HEK293 (cell line): ENCODE measurements at regions not wholly inside any gene's neighbourhood (a gene's known extent, or its start where the extent isn't known, plus 50 kb on each side); places are given as distances from the start of the nearest gene placed in this dataset.

Experiments
- CTCF ChIA-PET: fragments of 350-600 bp; formaldehyde crosslinking; extraction: SDS; loops from one replicate; lab custom pipeline; 2021; ENCODE audit warnings: antibody characterized with exemption; lab: Yijun Ruan, JAX
- POLR2A ChIA-PET: fragments of 300-600 bp; formaldehyde crosslinking; extraction: SDS; loops from one replicate; lab custom pipeline; 2020; ENCODE audit warnings: antibody characterized with exemption, inconsistent platforms; lab: Yijun Ruan, JAX
- H3K27ac ChIP-seq: fragments of 200-500 bp; sonication (Bioruptor generic); 2 replicates; pipeline ENCODE4 v1.5.1; 2014; ENCODE audit warnings: low read depth, low read length, control low read depth, inconsistent platforms; ENCODE audit errors: extremely low read depth
- H3K36me3 ChIP-seq, 2 experiments: fragments of 200-500 bp in 1 of 2; sonication (Bioruptor generic) in 1 of 2; 1 replicate in 1 of 2; 2 replicates in 1 of 2; pipeline ENCODE4 v1.5.1; 2014 to 2017; ENCODE audit warnings: inconsistent platforms in 2 of 2, low read length in 2 of 2; ENCODE audit not compliant: control insufficient read depth in 2 of 2, insufficient read depth in 1 of 2
- H3K4me1 ChIP-seq: fragments of 200-500 bp; sonication (Bioruptor generic); 2 replicates; pipeline ENCODE4 v1.5.1; 2014; ENCODE audit warnings: mild to moderate bottlenecking, low read length, inconsistent platforms; ENCODE audit not compliant: control insufficient read depth, insufficient read depth
- H3K4me3 ChIP-seq: 2 replicates; pipeline ENCODE4 v1.5.1; 2011; ENCODE audit warnings: low read depth, mild to moderate bottlenecking, control low read depth, low read length, moderate library complexity
- H3K9me3 ChIP-seq: fragments of 200-500 bp; sonication (Bioruptor generic); 2 replicates; pipeline ENCODE4 v1.5.1; 2014; ENCODE audit warnings: low read depth, low read length, inconsistent platforms; ENCODE audit not compliant: control insufficient read depth, insufficient read depth
- GLI4 ChIP-seq: fragments of 450-650 bp; formaldehyde crosslinking; IDR thresholded peaks from 2 replicates; pipeline ENCODE4 v1.5.1; 2016; ENCODE audit warnings: missing biosample characterization, missing genetic modification characterization
- HOXD13 ChIP-seq: sonication (generic); formaldehyde crosslinking; IDR thresholded peaks from 2 replicates; pipeline ENCODE4 v1.8.0; 2022; ENCODE audit warnings: missing genetic modification reagents, borderline replicate concordance
- MYNN ChIP-seq: fragments of 450-650 bp; formaldehyde crosslinking; IDR thresholded peaks from 2 replicates; pipeline ENCODE4 v1.5.1; 2016; ENCODE audit warnings: missing biosample characterization, missing genetic modification characterization, borderline replicate concordance
- ZBTB1 ChIP-seq: fragments of 450-650 bp; formaldehyde crosslinking; IDR thresholded peaks from 2 replicates; pipeline ENCODE4 v1.5.1; 2016; ENCODE audit warnings: missing biosample characterization, missing genetic modification characterization
- ZBTB17 ChIP-seq: fragments of 450-650 bp; formaldehyde crosslinking; IDR thresholded peaks from 2 replicates; pipeline ENCODE4 v1.5.1; 2016; ENCODE audit warnings: missing biosample characterization, missing genetic modification characterization
- ZBTB7A ChIP-seq: fragments of 450-650 bp; formaldehyde crosslinking; IDR thresholded peaks from 2 replicates; pipeline ENCODE4 v1.5.1; 2016; ENCODE audit warnings: low read depth, missing biosample characterization, missing genetic modification characterization
- ZNF155 ChIP-seq: fragments of 450-650 bp; formaldehyde crosslinking; IDR thresholded peaks from 2 replicates; pipeline ENCODE4 v1.5.1; 2016; ENCODE audit warnings: missing biosample characterization, missing genetic modification characterization
- ZNF174 ChIP-seq: fragments of 450-650 bp; formaldehyde crosslinking; IDR thresholded peaks from 2 replicates; pipeline ENCODE4 v1.5.0; 2017; ENCODE audit warnings: missing biosample characterization, mild to moderate bottlenecking, missing genetic modification characterization
- ZNF175 ChIP-seq: fragments of 450-650 bp; formaldehyde crosslinking; IDR thresholded peaks from 2 replicates; pipeline ENCODE4 v1.5.1; 2016; ENCODE audit warnings: missing biosample characterization, missing genetic modification characterization
- ZNF24 ChIP-seq: fragments of 450-650 bp; formaldehyde crosslinking; IDR thresholded peaks from 2 replicates; pipeline ENCODE4 v1.5.1; 2016; ENCODE audit warnings: missing biosample characterization, missing genetic modification characterization
- ZNF37A ChIP-seq: fragments of 450-650 bp; IDR thresholded peaks from 2 replicates; pipeline ENCODE4 v1.5.1; 2018; ENCODE audit warnings: missing biosample characterization, missing genetic modification characterization
- ZNF404 ChIP-seq: fragments of 450-650 bp; formaldehyde crosslinking; IDR thresholded peaks from 2 replicates; pipeline ENCODE4 v1.5.1; 2017; ENCODE audit warnings: missing biosample characterization, missing genetic modification characterization
- ZNF548 ChIP-seq: fragments of 450-650 bp; formaldehyde crosslinking; IDR thresholded peaks from 2 replicates; pipeline ENCODE4 v1.5.1; 2016; ENCODE audit warnings: missing biosample characterization, missing genetic modification characterization
- ZNF596 ChIP-seq: fragments of 450-650 bp; IDR thresholded peaks from 2 replicates; pipeline ENCODE4 v1.5.0; 2018; ENCODE audit warnings: missing biosample characterization, mild to moderate bottlenecking, missing genetic modification characterization, moderate library complexity
- ZNF658 ChIP-seq: fragments of 450-650 bp; formaldehyde crosslinking; IDR thresholded peaks from 2 replicates; pipeline ENCODE4; 2016; ENCODE audit warnings: missing biosample characterization, missing genetic modification characterization
- ZNF792 ChIP-seq: fragments of 450-650 bp; formaldehyde crosslinking; IDR thresholded peaks from 2 replicates; pipeline ENCODE4 v1.5.1; 2016; ENCODE audit warnings: missing biosample characterization, missing genetic modification characterization
- ZSCAN16 ChIP-seq: fragments of 450-650 bp; formaldehyde crosslinking; IDR thresholded peaks from 2 replicates; pipeline ENCODE4 v1.5.1; 2016; ENCODE audit warnings: missing biosample characterization, missing genetic modification characterization
- TF ChIP-seq, protein P1 (sequence below): fragments of 450-650 bp; formaldehyde crosslinking; IDR thresholded peaks from 2 replicates; pipeline ENCODE4 v1.5.1; 2016; ENCODE audit warnings: missing biosample characterization, missing genetic modification characterization
- TF ChIP-seq, protein P2 (sequence below): fragments of 450-650 bp; formaldehyde crosslinking; IDR thresholded peaks from 2 replicates; pipeline ENCODE4 v1.5.1; 2016; ENCODE audit warnings: missing biosample characterization, missing genetic modification characterization
- TF ChIP-seq, protein P3 (sequence below): fragments of 450-650 bp; formaldehyde crosslinking; IDR thresholded peaks from 2 replicates; pipeline ENCODE4 v1.5.1; 2016; ENCODE audit warnings: missing biosample characterization, missing genetic modification characterization

DNA sequence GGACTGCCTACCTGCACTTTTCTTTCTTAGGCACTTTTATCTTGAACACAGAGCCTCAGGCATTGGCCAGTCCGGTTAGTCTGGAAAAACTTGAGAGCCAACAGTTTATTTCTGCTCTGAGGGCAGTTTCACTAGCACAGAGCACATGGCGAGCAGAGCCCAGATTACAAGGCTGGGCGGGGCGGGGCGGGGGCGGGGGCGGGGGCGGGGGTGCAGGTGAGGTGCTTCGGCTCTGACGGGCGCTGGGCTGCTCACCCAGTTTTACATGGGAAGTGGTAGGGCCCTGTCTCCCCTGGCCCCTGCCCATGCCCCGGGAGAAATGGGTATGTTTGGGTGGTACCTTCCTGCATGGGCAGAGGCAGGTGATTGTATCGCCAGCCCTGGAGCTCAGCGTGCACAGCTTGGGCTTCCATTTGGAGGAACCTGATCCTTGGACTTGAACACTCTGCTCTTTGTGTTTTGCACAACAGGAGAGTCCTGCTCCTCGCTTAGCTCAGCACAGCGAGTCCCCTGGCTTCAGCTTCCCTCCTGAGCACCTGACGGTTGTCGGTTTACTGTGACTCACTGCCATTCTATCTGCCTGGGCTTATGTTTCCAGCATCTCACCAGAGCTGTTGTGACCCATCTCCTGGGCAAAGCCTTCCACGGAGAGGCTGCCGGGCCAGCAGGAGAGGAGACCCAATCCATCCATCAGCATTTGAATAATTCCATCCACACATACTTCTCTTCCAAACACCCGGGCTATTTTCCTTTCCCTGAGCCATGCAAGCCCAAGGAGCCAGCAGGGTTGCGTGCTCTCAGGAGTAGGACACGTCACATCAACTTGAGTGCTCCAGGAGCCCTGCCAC is 108.5 kb downstream of the ARF6 start (continued):
- TF ChIP-seq, protein P1, sequence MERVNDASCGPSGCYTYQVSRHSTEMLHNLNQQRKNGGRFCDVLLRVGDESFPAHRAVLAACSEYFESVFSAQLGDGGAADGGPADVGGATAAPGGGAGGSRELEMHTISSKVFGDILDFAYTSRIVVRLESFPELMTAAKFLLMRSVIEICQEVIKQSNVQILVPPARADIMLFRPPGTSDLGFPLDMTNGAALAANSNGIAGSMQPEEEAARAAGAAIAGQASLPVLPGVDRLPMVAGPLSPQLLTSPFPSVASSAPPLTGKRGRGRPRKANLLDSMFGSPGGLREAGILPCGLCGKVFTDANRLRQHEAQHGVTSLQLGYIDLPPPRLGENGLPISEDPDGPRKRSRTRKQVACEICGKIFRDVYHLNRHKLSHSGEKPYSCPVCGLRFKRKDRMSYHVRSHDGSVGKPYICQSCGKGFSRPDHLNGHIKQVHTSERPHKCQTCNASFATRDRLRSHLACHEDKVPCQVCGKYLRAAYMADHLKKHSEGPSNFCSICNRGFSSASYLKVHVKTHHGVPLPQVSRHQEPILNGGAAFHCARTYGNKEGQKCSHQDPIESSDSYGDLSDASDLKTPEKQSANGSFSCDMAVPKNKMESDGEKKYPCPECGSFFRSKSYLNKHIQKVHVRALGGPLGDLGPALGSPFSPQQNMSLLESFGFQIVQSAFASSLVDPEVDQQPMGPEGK (tag by site-specific recombination): peak; percentile 20; the same call in 1 of the 2 replicates
- TF ChIP-seq, protein P2, sequence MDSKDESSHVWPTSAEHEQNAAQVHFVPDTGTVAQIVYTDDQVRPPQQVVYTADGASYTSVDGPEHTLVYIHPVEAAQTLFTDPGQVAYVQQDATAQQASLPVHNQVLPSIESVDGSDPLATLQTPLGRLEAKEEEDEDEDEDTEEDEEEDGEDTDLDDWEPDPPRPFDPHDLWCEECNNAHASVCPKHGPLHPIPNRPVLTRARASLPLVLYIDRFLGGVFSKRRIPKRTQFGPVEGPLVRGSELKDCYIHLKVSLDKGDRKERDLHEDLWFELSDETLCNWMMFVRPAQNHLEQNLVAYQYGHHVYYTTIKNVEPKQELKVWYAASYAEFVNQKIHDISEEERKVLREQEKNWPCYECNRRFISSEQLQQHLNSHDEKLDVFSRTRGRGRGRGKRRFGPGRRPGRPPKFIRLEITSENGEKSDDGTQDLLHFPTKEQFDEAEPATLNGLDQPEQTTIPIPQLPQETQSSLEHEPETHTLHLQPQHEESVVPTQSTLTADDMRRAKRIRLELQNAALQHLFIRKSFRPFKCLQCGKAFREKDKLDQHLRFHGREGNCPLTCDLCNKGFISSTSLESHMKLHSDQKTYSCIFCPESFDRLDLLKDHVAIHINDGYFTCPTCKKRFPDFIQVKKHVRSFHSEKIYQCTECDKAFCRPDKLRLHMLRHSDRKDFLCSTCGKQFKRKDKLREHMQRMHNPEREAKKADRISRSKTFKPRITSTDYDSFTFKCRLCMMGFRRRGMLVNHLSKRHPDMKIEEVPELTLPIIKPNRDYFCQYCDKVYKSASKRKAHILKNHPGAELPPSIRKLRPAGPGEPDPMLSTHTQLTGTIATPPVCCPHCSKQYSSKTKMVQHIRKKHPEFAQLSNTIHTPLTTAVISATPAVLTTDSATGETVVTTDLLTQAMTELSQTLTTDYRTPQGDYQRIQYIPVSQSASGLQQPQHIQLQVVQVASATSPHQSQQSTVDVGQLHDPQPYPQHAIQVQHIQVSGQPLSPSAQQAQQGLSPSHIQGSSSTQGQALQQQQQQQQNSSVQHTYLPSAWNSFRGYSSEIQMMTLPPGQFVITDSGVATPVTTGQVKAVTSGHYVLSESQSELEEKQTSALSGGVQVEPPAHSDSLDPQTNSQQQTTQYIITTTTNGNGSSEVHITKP: peak; percentile 94
- TF ChIP-seq ZBTB17 (tag by site-specific recombination): peak; percentile 78
- TF ChIP-seq ZNF596 (tag by site-specific recombination): no peak
- no peak for TF ChIP-seq ZNF24 (tag by site-specific recombination)
- no peak for TF ChIP-seq ZBTB1 (tag by site-specific recombination)
- TF ChIP-seq, all 188 proteins: peak for 13

DNA sequence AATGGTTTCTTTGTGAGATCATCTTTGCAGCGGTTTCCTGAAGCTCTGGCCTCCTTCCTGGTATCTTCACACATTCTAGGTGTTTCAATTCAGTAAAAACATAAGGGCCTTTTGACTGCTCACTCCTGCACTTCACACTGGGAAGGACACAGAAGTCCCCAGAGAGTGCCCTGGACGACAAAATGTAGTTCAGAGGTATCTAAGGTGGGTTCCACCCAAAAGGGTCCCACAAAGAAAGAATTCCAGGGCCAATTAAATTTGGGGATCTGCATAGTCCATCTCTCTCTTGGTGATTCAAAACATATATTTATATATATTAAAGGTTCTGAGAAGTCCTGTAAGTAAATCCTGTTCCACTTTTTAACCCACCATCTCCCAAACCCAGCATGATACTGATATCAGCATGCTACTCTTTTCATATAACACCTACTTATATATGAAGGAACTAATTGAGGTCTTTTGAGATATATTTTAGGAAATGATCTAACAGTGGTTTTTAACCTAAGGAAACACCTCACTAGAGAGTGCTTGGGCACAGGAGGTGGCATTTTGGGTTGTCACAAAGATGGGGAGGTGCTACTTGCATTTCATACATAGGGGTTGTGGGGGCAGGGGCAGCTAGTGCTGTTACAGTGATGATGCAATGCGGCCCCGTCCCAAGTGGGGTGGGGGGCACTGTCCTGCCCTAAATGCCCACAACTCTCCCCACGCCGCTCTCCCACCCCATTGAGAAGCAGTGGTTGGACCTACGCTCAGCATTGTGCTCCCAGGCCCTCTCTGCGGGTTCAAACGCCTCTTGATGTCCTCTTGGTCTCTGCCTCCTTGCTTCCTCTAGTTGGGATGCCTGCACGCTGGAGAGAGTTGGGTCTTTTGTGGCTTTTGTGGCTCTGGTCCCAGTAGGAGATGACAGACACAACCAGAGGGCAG is 109.4 kb downstream of the ARF6 start:
- Histone ChIP-seq H3K27ac (peak overlapping the region; percentile 44; the same call in 1 of the 2 replicates), H3K4me3 (no peak overlapping the region), H3K9me3 (no peaks in the 10 kb centered on the region), H3K36me3 (no peaks in the 10 kb centered on the region), H3K4me1 (peaks cover 26% of the 10 kb centered on the region)
- CTCF ChIA-PET: interaction anchor here (2.4 kb wide), 1 partner anchor 140 kb away, joined by 8 read pairs; no protein-coding TSS in a partner anchor
- POLR2A ChIA-PET: no interaction called here
- TF ChIP-seq GLI4 (tag by site-specific recombination): no peak
- TF ChIP-seq ZNF404 (tag by site-specific recombination): no peak
- no peak for TF ChIP-seq ZNF175 (tag by site-specific recombination)
- no peak for TF ChIP-seq ZBTB7A
- TF ChIP-seq ZNF155 (tag by site-specific recombination): no peak
- TF ChIP-seq MYNN (tag by site-specific recombination): no peak
- TF ChIP-seq, protein P3, sequence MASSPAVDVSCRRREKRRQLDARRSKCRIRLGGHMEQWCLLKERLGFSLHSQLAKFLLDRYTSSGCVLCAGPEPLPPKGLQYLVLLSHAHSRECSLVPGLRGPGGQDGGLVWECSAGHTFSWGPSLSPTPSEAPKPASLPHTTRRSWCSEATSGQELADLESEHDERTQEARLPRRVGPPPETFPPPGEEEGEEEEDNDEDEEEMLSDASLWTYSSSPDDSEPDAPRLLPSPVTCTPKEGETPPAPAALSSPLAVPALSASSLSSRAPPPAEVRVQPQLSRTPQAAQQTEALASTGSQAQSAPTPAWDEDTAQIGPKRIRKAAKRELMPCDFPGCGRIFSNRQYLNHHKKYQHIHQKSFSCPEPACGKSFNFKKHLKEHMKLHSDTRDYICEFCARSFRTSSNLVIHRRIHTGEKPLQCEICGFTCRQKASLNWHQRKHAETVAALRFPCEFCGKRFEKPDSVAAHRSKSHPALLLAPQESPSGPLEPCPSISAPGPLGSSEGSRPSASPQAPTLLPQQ (tag by site-specific recombination): no peak
- TF ChIP-seq ZNF174 (tag by site-specific recombination): no peak
- TF ChIP-seq ZNF658 (tag by site-specific recombination): no peak
- no peak for TF ChIP-seq ZNF37A (tag by site-specific recombination)
- no peak for TF ChIP-seq ZNF548 (tag by site-specific recombination)
- no peak for TF ChIP-seq ZNF792 (tag by site-specific recombination)
- no peak for TF ChIP-seq HOXD13 (CRISPR knock-in tag)
- no peak for TF ChIP-seq ZSCAN16
